Renal cortical epithelial cell (primary cell): ENCODE measurements at regions not wholly inside any gene's neighbourhood (a gene's known extent, or its start where the extent isn't known, plus 50 kb on each side); places are given as distances from the start of the nearest gene placed in this dataset.

Experiments used
- DNase-seq: peaks from one replicate; pipeline ENCODE4 v3.0.0-alpha.2; 2011; ENCODE audit warnings: low read depth

DNA sequence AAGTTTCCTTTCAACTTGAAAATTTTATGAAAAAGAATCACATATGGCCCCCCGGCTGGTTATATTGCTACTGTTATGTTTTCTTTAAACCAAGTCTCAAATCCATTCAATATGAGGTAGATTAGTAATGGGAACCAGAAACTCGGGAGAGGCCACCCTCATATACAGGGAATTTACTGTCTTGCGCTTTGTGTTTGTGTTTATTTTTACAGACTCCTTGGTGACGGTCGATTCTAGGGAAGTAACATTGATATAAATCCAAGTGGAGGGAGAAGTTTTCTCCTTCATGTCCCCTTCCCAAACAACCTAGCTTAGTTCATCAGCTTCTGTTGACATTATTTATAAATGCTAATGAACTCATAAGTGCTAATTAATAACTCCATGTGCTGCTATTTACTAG, 163.5 kb upstream of the LMO4 start:
- no peak for DNase-seq

DNA sequence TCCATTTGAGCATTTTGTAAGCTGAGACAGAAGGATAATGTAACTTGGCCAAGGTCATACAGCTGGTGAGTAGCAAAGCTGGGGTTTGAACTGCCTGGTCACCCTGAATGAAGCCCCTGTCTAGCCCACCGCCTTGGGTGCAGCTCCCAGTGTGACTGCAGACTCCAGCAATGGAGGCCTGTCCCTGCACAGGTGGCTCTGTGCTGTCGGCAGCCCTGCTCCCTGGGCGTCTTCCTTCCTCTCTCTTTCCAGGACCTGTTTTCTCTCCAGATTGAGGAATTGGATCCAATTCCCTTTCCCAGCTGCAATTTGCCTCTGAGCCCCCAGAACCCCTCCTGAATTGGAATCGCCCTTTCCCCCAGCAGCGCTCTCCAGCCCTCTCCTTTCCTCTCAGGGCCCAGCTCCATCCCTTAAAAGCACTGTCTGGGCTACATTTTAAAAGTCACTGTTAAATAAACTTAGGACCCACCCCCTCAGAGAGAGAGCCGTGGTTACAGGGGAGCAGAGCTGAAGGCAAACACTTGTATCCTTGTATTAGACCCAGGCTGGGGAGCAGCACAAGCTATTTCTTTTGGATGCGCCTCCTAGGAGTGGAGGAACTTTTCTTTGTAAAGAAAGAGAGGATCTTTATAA, 161.4 kb upstream of the LMO4 start:
- DNase-seq: no peak

DNA sequence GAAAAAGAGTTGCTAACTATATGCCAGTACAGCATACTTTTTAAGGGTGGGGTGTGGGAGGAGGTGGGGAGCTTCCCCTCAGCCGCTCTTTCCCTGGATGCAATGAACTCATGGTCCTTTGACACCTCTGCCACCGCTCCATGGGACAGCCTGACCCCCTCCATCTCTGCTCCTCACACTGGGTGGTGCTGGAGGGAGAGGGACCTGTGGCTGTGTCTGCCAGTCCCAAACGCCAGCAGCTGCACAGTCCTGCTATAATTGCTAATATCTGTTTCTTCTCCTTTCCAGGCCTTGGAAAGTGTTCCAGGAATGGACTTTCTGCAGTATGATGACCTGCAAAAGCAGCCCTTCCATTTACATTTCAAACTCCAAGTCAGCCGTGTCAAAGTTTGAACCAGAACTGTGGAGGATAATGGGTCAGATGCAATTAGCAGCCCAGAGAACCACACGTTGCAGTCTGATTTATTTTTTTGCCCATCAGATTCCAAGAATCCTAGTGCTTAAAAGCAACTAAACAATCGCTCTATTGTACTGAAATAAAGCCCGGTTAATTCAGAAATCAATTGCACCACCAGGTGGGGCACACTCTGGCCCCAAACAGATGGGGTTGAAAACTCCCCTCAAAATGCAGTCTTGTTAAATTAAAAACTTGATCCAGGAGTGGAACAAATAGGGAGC, 160.7 kb upstream of the LMO4 start:
- no peak for DNase-seq

DNA sequence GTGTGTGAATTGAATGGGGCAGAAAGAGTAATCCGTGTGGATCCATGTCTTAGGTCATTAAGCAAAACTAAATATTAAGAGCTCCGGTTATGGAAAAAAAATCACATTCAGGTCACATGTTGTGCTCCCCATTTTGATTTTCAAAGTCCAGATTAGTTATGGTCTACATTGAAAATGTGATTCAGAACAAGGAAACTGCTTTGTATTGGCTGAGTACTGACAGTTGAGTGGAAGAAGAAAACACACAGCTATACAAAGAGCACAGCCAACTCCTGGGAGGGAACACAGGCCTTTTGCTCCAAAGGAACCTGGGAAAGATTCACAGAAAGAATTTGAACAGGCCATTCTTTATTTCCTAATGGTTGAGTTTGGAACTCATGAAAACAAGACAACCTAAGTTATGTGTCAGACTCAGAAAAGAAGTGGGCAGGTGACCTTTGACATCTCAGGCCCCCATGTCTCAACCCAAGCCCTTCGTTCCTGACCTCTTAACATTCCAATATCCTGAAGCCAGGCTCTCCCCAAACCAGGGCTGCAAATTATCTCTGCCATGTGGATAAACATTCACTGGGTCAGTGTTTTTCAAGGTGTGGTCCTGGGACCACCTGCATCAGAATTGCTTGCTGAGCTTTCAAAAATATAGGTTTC, 159.3 kb upstream of the LMO4 start:
- DNase-seq: no peak

DNA sequence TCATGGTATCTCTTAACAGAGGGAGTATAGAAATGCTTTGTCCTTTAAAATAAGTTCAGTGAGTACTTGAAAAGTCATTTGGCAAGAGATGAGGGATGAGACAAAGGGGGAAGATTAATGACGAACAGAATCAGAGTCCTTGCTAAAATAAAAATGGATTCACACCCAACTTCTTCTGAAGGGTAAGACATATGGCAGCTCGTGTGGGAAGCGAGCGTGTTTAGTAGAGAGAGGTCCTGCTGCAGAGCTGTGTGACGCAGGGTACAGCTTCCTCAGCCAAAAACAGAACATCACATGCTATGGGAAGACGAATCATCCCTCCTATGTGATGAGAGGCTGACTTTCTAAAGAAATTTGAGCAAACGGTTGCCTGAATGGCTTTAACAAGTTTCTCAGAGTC, 158.5 kb upstream of the LMO4 start:
- DNase-seq: no peak

DNA sequence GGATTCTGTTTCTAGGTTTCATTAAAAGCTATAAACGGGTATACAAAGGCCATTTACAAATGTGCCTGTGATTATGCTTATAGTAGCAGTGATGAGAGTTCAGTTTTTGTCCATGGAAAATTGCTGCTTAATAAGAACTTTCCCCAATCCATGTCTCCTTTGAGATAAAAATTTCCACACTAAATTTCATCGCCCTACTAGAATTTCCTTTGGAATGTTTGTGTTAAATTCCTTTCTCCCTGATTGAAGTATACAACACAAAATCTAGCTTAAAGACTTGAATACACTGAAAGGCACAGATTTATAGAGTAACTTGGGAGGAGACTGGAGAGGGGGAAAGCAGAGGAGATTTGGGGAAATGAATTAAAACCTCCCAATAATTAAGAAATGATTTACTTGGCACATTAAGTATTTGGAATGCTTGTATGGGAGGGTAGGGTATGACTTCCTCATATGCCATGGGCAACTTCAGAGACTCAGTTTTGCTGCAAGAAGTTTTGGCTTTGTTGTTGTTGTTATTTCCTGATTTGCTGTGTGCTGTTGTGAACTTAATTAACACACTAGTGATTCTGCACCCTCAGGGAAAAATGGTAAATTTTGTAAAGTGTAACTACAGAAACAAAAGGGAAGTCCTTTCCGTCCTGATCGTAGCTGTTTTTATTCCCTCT, 157.6 kb upstream of the LMO4 start:
- DNase-seq: peak; percentile 47

DNA sequence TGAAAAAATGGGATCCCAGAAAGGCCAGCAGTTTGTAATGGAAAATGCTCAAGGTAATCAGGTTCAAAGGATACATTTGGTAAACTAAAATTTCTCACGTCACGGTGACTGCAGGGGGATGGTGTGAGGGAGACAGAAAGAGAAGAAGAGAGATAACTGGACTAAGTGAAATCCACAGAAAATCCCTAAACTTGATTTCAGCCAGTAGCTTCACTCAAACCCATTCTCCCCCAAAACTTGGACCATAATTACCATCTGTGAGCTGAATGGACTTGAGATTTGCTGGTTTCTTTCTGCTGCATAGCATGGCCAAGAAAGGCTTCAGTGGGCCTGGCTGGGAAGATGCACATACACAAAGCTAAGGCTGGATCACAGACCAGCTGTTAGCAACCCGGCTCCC, 155.4 kb upstream of the LMO4 start:
- DNase-seq: no peak

DNA sequence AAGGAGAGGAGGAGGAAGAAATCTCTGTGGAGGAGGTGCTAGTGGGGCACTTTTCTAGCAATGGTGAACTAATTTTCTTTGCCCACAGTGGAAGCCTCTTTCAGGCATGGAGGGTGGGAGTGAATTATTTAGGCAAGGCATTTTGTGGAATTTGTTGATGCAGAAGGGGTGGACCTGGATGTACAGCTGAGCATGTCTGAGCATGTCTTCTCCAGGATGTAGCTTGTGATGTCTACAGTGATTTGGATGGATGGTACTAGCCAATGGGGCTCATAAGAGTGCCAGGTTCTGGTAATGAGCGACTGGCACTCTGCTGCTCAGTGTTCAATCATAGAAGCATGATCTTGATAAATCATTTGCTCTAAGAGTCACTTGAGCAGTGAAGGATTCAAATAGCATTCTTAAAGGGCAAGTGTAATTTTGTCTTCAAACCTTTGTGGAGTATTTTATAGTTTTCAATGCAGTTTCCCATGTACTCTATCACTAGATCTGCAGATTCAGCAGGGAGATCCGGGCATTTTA, 153.9 kb upstream of the LMO4 start:
- DNase-seq: peak; percentile 86

DNA sequence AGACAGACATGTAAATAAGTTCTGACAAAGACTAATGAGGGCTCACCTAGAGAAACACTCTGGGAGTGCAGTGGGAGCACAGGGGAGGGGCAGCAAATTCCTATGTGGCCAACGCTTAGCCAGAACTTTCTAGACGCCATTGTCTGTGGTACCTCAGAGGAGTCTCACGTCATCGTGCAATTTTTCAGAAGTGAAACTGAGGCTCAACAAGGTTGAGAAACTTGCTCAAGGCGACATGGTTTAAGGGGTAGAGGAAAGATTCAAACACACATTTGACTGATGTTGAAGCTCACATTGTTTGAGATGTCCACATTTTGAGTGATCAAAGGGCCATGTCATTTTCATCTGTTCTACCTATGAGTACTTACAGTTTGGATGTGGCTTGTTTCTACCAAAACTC, 152.6 kb upstream of the LMO4 start:
- no peak for DNase-seq

DNA sequence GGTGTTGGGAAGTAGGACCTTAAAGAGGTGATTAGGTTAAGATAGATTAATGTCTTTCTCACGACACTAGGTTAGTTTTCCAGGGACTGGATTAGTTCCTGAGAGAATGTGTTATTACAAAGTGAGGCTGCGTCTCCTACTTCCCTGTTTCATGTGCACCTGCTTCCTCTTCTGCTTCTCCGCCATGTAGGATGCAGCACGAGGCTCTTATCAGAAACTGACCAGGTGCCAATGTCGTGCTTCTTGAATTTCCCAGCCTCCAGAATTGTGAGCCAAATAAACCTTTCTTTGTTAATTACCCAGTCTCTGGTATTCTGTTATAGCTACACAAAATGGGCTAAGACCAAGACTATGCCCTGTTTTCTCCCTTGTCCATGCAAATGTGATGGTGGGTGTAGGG, 152.2 kb upstream of the LMO4 start:
- no peak for DNase-seq

DNA sequence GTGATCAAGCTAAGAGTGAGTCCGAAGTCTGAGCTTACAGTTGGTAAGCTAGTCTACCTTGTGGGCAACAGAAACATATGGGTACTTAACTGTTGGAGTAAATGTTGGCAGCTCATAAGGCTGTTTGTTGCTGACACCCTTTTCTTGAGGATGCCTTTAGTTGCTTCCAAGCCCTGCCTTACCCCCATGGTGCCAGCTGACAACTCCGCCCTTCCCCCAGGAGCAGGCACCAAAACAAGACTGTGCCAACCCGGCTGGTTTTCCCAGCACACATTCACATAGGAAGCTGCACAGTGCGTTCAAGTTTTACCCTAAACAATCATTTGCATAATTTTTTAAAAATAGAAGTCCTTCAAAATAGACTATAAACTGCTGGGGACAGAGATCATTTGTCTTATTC, 150.2 kb upstream of the LMO4 start:
- DNase-seq: no peak

DNA sequence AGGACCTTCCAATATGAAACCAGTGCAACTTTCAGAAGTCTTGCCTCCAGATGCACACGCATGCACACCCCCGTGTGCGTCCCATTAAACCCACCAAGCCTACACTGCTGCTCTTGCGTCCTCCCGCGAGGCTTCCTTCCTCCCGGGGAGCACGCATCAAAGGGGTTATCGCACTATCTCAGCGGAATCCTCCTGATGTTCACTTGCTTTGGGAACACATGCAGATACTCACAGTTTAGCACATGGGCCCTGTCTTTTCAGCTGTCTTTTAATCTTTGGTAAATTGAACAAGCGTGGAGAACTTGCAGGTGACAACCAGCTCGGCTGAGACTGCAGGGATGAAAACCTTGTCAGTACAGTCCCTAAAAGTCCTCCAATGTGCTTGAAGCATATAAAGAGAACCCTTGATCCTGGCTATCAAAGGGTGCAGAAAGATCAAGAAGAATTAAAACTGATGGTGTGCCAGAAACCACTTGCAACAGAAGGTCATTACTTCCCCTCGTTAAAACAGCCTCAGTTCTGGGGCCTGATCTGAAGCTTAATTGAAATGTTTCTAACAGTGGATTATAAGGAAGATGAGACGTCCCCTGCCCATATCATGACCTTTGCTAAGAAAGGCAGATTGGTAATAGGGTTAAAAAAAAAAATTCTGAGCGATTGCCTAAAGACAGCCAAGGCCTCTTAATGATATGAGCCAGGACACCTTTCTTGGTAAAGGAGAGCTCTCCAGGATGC, 149.4 kb upstream of the LMO4 start:
- no peak for DNase-seq

DNA sequence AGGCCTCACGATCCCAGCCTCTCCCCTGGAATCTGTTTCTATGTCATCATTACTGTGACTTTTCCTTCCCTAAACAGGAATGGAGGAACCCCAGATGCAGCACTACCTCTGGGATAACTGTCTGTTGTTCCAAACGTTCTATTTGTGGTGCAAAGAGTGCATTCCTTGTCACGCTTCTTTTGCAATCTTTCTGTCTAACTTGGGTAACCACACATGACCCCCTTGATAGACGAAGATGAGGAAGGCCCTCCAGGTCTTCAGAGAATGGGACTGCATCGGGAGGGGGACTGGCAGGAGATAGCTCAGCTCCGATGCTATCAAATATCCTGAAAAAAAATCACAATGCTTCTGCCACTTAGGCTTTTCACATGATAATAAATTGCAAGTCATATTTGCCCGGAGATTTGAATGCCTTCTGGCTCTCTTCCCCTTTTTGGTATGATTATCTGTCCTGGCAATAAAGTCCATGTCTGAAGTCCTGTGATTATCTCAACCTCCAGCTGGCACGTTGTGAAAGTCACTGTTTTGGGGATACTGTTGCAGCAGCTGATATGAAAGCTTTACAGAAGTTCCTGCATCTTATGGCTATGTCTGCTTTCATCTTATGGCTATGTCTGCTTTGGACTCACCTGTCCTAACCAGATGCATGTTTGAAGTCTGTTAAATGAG, 148.7 kb upstream of the LMO4 start:
- no peak for DNase-seq

DNA sequence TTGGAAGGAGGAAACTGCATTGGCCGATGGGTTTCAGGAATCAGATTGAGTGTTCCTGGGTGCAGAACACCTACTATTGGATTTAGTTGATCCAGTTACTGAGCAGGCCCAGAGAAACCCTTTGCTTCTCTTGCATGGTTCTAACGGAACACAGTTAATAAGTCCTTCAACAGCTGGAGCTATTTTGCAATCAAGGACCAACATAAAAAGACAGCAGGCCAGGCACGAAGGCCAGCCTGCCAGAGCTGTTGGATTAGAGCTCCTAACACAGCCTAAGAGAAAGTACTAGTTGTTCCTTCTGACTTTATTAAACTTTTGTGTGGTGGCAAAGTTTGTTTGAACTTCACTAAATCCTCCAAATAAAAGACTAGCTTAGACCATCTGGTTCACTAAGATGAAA, 148.0 kb upstream of the LMO4 start:
- peak; percentile 24 for DNase-seq

DNA sequence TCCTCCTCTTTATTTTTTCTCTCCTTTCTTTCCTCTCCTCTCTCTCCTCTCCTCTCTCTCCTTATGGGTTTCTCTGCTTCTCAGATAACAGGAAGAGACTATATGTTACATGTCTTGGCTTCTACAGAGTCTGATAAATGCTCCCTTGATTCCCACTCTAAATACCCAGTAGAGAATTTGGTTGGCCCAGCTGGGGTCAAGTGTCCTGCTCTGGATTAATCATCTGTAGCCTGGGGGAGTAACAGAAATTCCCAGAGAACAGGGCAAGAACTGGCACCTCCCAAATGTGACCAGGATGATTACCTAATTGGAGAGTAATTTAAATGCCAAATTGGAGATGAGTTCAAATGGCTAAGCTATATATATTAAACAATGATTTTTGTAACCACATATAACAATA, 146.1 kb upstream of the LMO4 start:
- DNase-seq: peak; percentile 49

DNA sequence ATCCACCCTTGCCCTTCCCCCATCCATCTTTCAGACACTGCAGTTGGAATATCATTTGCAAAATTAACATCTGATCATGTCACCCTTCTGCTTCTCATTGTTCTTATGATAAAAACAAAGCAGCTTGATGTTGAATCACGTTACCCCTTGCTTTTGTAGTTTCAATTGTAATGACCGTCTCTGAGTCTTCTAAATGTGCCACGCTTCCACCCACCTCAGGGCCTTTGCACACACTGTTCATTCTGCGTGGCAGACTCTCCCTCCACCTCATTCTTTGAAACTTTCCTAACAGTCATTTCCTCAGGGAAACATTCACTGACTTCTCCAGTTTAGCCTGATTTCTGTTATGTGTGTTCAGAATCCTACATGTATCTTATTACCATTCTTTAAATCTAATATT, 143.6 kb upstream of the LMO4 start:
- no peak for DNase-seq

DNA sequence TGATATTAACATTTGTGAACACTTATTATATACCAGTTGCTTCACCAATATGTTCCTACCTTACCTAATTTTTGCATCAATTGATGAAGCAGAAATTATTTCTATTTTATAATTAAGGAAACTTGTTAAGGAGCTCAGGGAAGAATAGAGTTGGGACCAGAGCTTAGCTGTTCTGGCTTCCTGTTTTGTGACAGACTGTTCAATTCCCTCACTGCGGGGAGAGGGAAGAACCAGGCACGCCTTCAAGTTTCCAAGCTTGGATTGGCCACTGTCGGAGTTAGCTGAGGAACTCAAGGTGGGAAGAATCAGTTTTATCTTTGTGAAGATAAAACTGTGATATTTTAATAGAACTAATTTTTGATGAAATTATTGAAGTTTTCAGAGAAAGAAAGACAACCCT, 142.3 kb upstream of the LMO4 start:
- no peak for DNase-seq

DNA sequence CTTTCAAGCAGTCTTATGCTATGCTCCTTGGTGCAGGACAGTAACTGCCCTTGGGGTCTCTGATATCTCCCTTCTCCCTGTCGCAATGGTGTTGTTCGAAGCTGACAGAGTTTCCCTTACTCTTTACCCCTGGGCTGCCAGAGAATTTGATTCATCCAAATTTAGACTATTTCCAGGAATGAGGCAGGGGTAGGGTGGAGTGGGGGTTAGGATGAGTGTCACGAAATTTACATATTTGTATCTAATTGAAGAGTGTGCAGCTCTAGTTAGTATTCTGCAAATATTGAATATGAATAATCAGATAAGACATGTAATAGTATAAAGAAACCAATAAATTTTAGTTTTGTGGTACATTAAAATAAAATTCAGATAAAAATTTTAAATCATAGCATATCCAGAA, 140.0 kb upstream of the LMO4 start:
- DNase-seq: no peak

DNA sequence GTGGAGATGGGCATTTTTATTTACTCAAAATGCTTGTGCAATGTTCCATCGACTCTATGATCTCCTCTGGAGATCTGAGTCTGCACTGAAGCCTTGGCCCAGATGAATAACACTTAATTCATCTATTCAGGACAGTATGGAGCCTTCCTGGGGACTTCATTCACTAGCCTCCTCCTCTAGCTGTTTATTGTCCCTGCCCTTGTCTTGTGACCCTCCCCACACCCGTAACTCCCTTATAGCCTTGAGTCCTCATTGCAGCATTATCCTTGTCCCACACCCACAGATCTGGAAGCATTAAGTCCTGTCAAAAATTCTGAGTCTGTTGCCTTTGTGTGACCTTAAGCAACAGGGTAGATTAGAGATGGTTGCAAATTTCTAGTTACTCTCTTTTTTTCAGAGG, 138.3 kb upstream of the LMO4 start:
- DNase-seq: no peak

DNA sequence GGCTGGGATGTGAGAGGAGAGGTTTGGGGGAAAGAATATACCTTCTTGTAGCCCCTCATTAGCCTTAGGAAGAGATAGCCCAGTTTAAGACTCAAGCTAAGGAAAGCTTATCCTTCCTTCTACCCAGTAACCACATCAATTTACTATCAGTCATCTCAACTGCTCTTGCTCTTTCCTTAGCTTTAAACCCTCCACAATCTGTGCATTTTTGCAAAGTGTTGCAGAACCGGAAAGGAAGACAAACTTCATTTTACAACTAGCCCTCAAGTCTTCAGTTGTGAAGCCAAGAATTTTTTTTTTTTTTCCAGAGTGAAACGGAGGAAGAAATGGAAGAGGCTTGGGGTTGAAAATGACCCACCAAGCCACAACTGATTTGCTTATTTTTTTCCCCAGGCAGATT, 137.0 kb upstream of the LMO4 start:
- no peak for DNase-seq

DNA sequence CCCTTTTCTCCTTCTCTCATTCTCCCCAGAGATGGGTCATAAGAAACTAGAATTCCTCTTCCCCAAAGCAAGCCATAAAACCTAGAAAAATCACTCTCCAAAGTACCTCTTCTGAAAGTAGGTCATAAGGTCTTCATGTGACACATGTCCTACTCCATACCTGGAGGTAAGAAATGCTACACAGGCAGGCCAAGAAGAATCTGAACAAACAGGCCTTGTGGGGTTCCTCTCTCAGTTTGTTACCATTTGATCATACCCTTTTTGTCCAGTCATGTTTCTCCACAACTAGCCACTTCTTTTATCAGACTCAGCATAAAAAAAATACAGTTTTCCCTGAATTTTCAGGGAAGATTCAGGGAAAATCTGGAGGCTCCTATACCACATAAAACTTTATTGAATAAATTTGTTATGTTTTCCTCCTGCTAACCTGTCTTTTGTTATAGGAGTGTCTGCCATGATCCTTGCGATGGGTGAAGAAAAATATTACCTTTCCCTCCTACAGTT, 134.4 kb upstream of the LMO4 start:
- DNase-seq: no peak
